ENCODE measurements at regions not wholly inside any gene's neighbourhood (a gene's known extent, or its start where the extent isn't known, plus 50 kb on each side); places are given as distances from the start of the nearest gene placed in this dataset.

GRCh38 chr18:41326311-41326710, 628.7 kb upstream of the PIK3C3 start:
- TF ChIP-seq CTCF (conservative IDR thresholded peaks at IDR 0.05; ENCODE audit: low read depth, low read length) (no peak), EZH2 (IDR thresholded peaks at IDR 0.05; ENCODE audit: low read length, unreplicated experiment) (no peak), EZH2phosphoT487 (IDR thresholded peaks at IDR 0.05; ENCODE audit: borderline replicate concordance, low read length) (no peak)
